HEK293 (cell line): ENCODE measurements at regions not wholly inside any gene's neighbourhood (a gene's known extent, or its start where the extent isn't known, plus 50 kb on each side); places are given as distances from the start of the nearest gene placed in this dataset.

Experiments used
- CTCF ChIP-seq: fragments of 450-650 bp; formaldehyde crosslinking; IDR thresholded peaks from 2 replicates; pipeline ENCODE4 v1.5.1; 2016; ENCODE audit warnings: missing biosample characterization, missing genetic modification characterization
- PATZ1 ChIP-seq: fragments of 450-650 bp; formaldehyde crosslinking; IDR thresholded peaks from 2 replicates; pipeline ENCODE4 v1.5.1; 2016; ENCODE audit warnings: missing biosample characterization, missing genetic modification characterization
- TCF7L2 ChIP-seq: IDR thresholded peaks from 2 replicates; pipeline ENCODE4 v1.6.1; 2011; ENCODE audit warnings: low read depth, mild to moderate bottlenecking, inconsistent platforms, low read length, moderate library complexity, borderline replicate concordance
- YY1 ChIP-seq: fragments of 450-650 bp; formaldehyde crosslinking; IDR thresholded peaks from 2 replicates; pipeline ENCODE4 v1.5.1; 2018; ENCODE audit warnings: missing biosample characterization, missing genetic modification characterization
- ZNF23 ChIP-seq: fragments of 450-650 bp; formaldehyde crosslinking; IDR thresholded peaks from 2 replicates; pipeline ENCODE4 v1.5.1; 2016; ENCODE audit warnings: missing biosample characterization, missing genetic modification characterization, borderline replicate concordance
- ZNF350 ChIP-seq: fragments of 450-650 bp; formaldehyde crosslinking; IDR thresholded peaks from 2 replicates; pipeline ENCODE4 v1.5.0; 2017; ENCODE audit warnings: missing biosample characterization, mild to moderate bottlenecking, missing genetic modification characterization
- ZNF354C ChIP-seq: fragments of 450-650 bp; formaldehyde crosslinking; IDR thresholded peaks from 2 replicates; pipeline ENCODE4 v1.5.1; 2016; ENCODE audit warnings: missing biosample characterization, missing genetic modification characterization, low read depth, borderline replicate concordance
- ZNF624 ChIP-seq: fragments of 450-650 bp; formaldehyde crosslinking; IDR thresholded peaks from 2 replicates; pipeline ENCODE4 v1.5.1; 2017; ENCODE audit warnings: missing biosample characterization, missing genetic modification characterization

GRCh38 chr18:40902436-40902835 is 1052.6 kb upstream of the PIK3C3 start:
- TF ChIP-seq TCF7L2 (no peak), CTCF (tag by site-specific recombination) (no peak), ZNF354C (tag by site-specific recombination) (no peak), YY1 (tag by site-specific recombination) (no peak), ZNF624 (tag by site-specific recombination) (no peak), ZNF350 (tag by site-specific recombination) (no peak), PATZ1 (tag by site-specific recombination) (no peak), ZNF23 (no peak)
